Small intestine (tissue), 7 donors: ENCODE measurements at regions not wholly inside any gene's neighbourhood (a gene's known extent, or its start where the extent isn't known, plus 50 kb on each side); places are given as distances from the start of the nearest gene placed in this dataset.
"Not testable (repeated sequence)": the region's sequence is repeated elsewhere in the genome, so short reads cannot be mapped to it uniquely, and the experiment has no call there.

Experiments
- DNase-seq, 2 donors: peaks; one replicate each; pipeline versions ENCODE4 v3.0.0 to v3.0.0-alpha.2; 2013
- FAIRE-seq: peaks from 2 replicates; lab custom pipeline; 2012; peaks lifted over from hg19 to GRCh38; lab: Jason Lieb, UNC
- H3K27ac ChIP-seq, 3 donors: one replicate each; pipeline ENCODE4 v1.5.1; 2013; ENCODE audit warnings: low read length in 2 of 3, mild to moderate bottlenecking in 2 of 3, control low read depth in 1 of 3, inconsistent platforms in 1 of 3, low read depth in 1 of 3, moderate library complexity in 1 of 3
- H3K27me3 ChIP-seq, 3 donors: one replicate each; pipeline ENCODE4 v1.6.1; 2013; ENCODE audit warnings: low read length in 3 of 3, inconsistent platforms in 1 of 3; ENCODE audit not compliant: control insufficient read depth in 3 of 3, insufficient read depth in 3 of 3
- H3K36me3 ChIP-seq, 3 donors: one replicate each; pipeline ENCODE4 v1.6.1; 2013; ENCODE audit warnings: low read length in 3 of 3, inconsistent platforms in 1 of 3, low read depth in 1 of 3, mild to moderate bottlenecking in 1 of 3, moderate library complexity in 1 of 3; ENCODE audit not compliant: control insufficient read depth in 3 of 3, insufficient read depth in 2 of 3
- H3K4me1 ChIP-seq, 3 donors: one replicate each; pipeline ENCODE4 v1.6.1; 2013; ENCODE audit warnings: low read length in 2 of 3, inconsistent platforms in 1 of 3, low read depth in 1 of 3, mild to moderate bottlenecking in 1 of 3, moderate library complexity in 1 of 3; ENCODE audit not compliant: control insufficient read depth in 3 of 3, insufficient read depth in 2 of 3
- H3K4me3 ChIP-seq, 3 donors: one replicate each; pipeline ENCODE4 v1.5.1; 2013; ENCODE audit warnings: low read length in 3 of 3, control low read depth in 1 of 3, inconsistent platforms in 1 of 3, low read depth in 1 of 3, mild to moderate bottlenecking in 1 of 3, moderate library complexity in 1 of 3
- H3K9me3 ChIP-seq, 2 donors: one replicate each; pipeline ENCODE4 v1.6.1; 2013; ENCODE audit warnings: low read depth in 1 of 2, low read length in 1 of 2; ENCODE audit not compliant: control insufficient read depth in 2 of 2, insufficient read depth in 1 of 2
- WGBS, 3 donors: extraction: QIAGEN DNeasy Blood & Tissue Kit; methylation state at CpG; one replicate each; pipeline ENCODE4 v1.1.7; 2013; 5-methylcytosine and 5-hydroxymethylcytosine counted together
- donor health status: healthy with polysubstance abuse.
- donor health status: control.
- donor health status: control.
- donor health status: Bipolar disorder and iron deficiency.
- donor health status: healthy.

GRCh38 chr1:29410476-29410875, 174.2 kb downstream of the PTPRU start:
- Histone ChIP-seq H3K9me3 (no peaks in the 10 kb centered on the region), H3K27ac (no peak overlapping the region), H3K4me1 (no peaks in the 10 kb centered on the region), H3K36me3 (no peaks in the 10 kb centered on the region), H3K27me3 (peaks cover 0 to 2% (median 0%) of the 10 kb centered on the region in 3 donors), H3K4me3 (no peak overlapping the region)
- FAIRE-seq (no peak), DNase-seq (peak in 1 of 2 donors; percentile 31)
- WGBS, 3 donors = 9 to 67% (median 32%) methylated on average over 6 of the region's 6 CpGs

DNA sequence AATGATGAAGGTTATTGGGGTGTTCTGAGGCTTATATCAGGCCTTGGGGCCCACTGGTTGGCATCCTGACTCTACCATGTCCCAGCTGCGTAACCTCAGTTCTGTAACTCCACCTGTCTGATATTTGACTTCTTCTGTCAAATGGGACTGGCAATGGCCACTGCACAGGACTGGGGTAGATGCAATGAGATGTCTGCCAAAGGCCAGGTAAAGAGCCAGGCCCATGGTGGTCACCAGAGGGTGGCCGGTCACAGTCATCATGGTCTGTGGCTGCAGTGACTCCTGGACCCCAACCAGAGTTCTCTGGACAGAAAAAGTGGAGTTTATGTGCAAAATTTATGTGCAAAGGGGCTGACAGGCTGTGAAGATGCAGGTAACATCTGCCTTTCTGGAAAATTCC, 173.3 kb downstream of the PTPRU start:
- H3K4me1 ChIP-seq = no peaks in the 10 kb centered on the region
- H3K36me3 ChIP-seq = no peaks in the 10 kb centered on the region
- H3K27ac ChIP-seq = no peak overlapping the region
- H3K9me3 ChIP-seq = peaks cover 0 to 3% of the 10 kb centered on the region in 2 donors
- H3K4me3 ChIP-seq = no peak overlapping the region
- FAIRE-seq (no peak), DNase-seq (no peak)
- peaks cover 0 to 2% (median 0%) of the 10 kb centered on the region in 3 donors for H3K27me3 ChIP-seq
- 60 to 72% (median 64%) methylated on average over 2 of the region's 2 CpGs for WGBS, 3 donors

- 59 to 67% (median 64%) methylated on average over 8 of the region's 8 CpGs for WGBS, 3 donors
- Histone ChIP-seq H3K27me3 (peaks cover 0 to 2% (median 0%) of the 10 kb centered on the region in 3 donors), H3K36me3 (no peaks in the 10 kb centered on the region), H3K4me3 (no peak overlapping the region), H3K27ac (no peak overlapping the region), H3K4me1 (no peaks in the 10 kb centered on the region), H3K9me3 (peaks cover 0 to 3% of the 10 kb centered on the region in 2 donors)
- DNase-seq (no peak), FAIRE-seq (no peak)
Observed at GRCh38 chr1:29408831-29409605, 172.7 kb downstream of the PTPRU start.

- no peak for FAIRE-seq
- H3K4me3 ChIP-seq = no peak overlapping the region
- H3K27ac ChIP-seq = no peak overlapping the region
- no peaks in the 10 kb centered on the region for H3K4me1 ChIP-seq
- peaks cover 0 to 3% of the 10 kb centered on the region in 2 donors for H3K9me3 ChIP-seq
- DNase-seq = no peak
- peaks cover 0 to 2% (median 0%) of the 10 kb centered on the region in 3 donors for H3K27me3 ChIP-seq
- 78 to 86% (median 81%) methylated on average over 2 of the region's 2 CpGs for WGBS, 3 donors
- no peaks in the 10 kb centered on the region for H3K36me3 ChIP-seq
Observed at GRCh38 chr1:29406814-29407213, 170.5 kb downstream of the PTPRU start.

- not testable (repeated sequence) for H3K9me3 ChIP-seq, H3K36me3 ChIP-seq, H3K4me1 ChIP-seq, H3K4me3 ChIP-seq, FAIRE-seq, H3K27me3 ChIP-seq, DNase-seq, H3K27ac ChIP-seq
Observed at GRCh38 chr1:29400203-29400602, 163.9 kb downstream of the PTPRU start.

DNA sequence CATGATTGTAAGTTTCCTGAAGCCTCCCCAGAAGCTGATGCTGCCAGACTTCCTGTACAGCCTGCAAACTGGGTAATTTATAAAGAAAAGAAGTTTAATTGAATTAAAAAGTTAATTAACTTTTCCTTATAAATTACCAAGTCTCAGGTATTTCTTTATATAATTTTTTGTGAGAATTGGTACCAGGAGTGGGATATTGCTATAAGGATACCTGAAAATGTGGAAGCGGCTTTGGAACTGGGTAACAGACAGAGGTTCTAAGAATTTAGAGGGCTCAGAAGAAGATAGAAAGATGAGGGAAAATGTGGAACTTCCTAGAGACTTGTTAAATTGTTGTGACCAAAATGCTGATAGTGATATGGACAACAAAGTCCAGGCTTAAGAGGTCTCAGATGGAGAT, 163.1 kb downstream of the PTPRU start:
- Histone ChIP-seq H3K27ac (no peak overlapping the region), H3K27me3 (peaks cover 0 to 6% (median 0%) of the 10 kb centered on the region in 3 donors), H3K4me1 (no peaks in the 10 kb centered on the region), H3K9me3 (no peaks in the 10 kb centered on the region), H3K4me3 (no peak overlapping the region), H3K36me3 (no peaks in the 10 kb centered on the region)
- 64 to 98% (median 93%) methylated on average over 1 of the region's 1 CpG for WGBS, 3 donors
- FAIRE-seq (no peak), DNase-seq (no peak)

- Histone ChIP-seq H3K36me3 (no peaks in the 10 kb centered on the region), H3K4me3 (no peak overlapping the region), H3K4me1 (no peaks in the 10 kb centered on the region), H3K27ac (no peak overlapping the region), H3K9me3 (no peaks in the 10 kb centered on the region), H3K27me3 (peaks cover 0 to 6% (median 0%) of the 10 kb centered on the region in 3 donors)
- DNase-seq (no peak), FAIRE-seq (no peak)
- WGBS, 3 donors = 40 to 56% (median 47%) methylated on average over 3 of the region's 3 CpGs
Observed at GRCh38 chr1:29398431-29398830, 162.1 kb downstream of the PTPRU start.

GRCh38 chr1:29397981-29398380, 161.7 kb downstream of the PTPRU start:
- FAIRE-seq = no peak
- H3K9me3 ChIP-seq = no peaks in the 10 kb centered on the region
- 77 to 83% (median 81%) methylated on average over 8 of the region's 8 CpGs for WGBS, 3 donors

DNA sequence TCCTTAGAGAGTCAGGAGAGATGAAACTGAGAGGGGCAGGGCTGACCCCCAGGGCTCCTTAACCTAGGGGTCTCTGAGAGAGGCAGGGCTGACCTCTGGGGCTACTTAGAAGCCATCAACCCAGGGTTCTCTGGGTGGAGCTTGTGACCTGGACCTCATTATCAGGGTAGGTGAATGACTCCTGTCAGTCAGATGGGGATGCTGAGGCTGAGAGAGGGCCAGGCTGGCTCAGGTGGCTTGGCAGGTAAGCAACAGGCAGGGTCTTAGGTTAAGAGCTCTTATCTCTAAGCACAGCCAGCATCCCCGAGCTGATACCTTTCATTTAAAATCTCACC, 160.9 kb downstream of the PTPRU start:
- Histone ChIP-seq H3K9me3 (no peaks in the 10 kb centered on the region), H3K27ac (no peak overlapping the region), H3K36me3 (no peaks in the 10 kb centered on the region), H3K4me1 (no peaks in the 10 kb centered on the region), H3K4me3 (no peak overlapping the region), H3K27me3 (peaks cover 0 to 6% (median 0%) of the 10 kb centered on the region in 3 donors)
- DNase-seq (no peak), FAIRE-seq (no peak)
- 6 to 37% (median 24%) methylated on average over 1 of the region's 1 CpG for WGBS, 3 donors

More at GRCh38 chr1:29397981-29398380, 161.7 kb downstream of the PTPRU start:
- H3K4me1 ChIP-seq = no peaks in the 10 kb centered on the region
- H3K27ac ChIP-seq = no peak overlapping the region
- no peak for DNase-seq
- H3K4me3 ChIP-seq = no peak overlapping the region
- H3K36me3 ChIP-seq = no peaks in the 10 kb centered on the region
- H3K27me3 ChIP-seq = peaks cover 0 to 6% (median 0%) of the 10 kb centered on the region in 3 donors
